A549 (cell line): ENCODE measurements at regions not wholly inside any gene's neighbourhood (a gene's known extent, or its start where the extent isn't known, plus 50 kb on each side); places are given as distances from the start of the nearest gene placed in this dataset.

Source experiments
- ATAC-seq, 2 experiments: fragments of 200-7000 bp in 1 of 2; fragments of >200 bp in 1 of 2; cut with Nextera tagmentation in 1 of 2; cut with Tn5 transposase in 1 of 2; 3 replicates each; pipeline versions ENCODE4 v1.8.0 to v1.9.1; 2018 to 2020; ENCODE audit warnings: mild to moderate bottlenecking in 1 of 2, moderate library complexity in 1 of 2
- CTCF ChIA-PET: fragments of 300-600 bp; sonication (Branson Sonifier 250); formaldehyde crosslinking; extraction: SDS; loops from one replicate; lab custom pipeline; 2021; ENCODE audit warnings: antibody characterized with exemption, inconsistent platforms; lab: Yijun Ruan, JAX
- POLR2A ChIA-PET: fragments of 350-600 bp; formaldehyde crosslinking; extraction: SDS; loops from one replicate; lab custom pipeline; 2021; ENCODE audit warnings: antibody characterized with exemption, inconsistent platforms; lab: Yijun Ruan, JAX
- DNase-seq, 2 experiments: peaks; one replicate each; pipeline versions ENCODE4 v3.0.0 to v3.0.0-alpha.2; 2011 to 2016; ENCODE audit warnings: low read depth in 1 of 2, low spot score in 1 of 2
- FAIRE-seq: peaks from 2 replicates; lab custom pipeline; 2011; peaks lifted over from hg19 to GRCh38; lab: Jason Lieb, UNC
- H3K27ac ChIP-seq, 2 experiments: fragments of >200 bp; sonication (Bioruptor Twin); formaldehyde crosslinking; 3 replicates each; pipeline ENCODE4 v1.5.1; 2016 to 2017
- H3K4me1 ChIP-seq: fragments of >200 bp; sonication (Bioruptor Twin); formaldehyde crosslinking; 3 replicates; pipeline ENCODE4 v1.6.1; 2016
- H3K4me2 ChIP-seq: fragments of >200 bp; sonication (Bioruptor Twin); formaldehyde crosslinking; 3 replicates; pipeline ENCODE4 v1.6.1; 2016
- H3K4me3 ChIP-seq: fragments of >200 bp; sonication (Bioruptor Twin); formaldehyde crosslinking; 3 replicates; pipeline ENCODE4 v1.5.1; 2016
- H3K9me3 ChIP-seq: fragments of >200 bp; sonication (Bioruptor Twin); formaldehyde crosslinking; 3 replicates; pipeline ENCODE4 v1.6.1; 2016
- BHLHE40 ChIP-seq: IDR thresholded peaks from 2 replicates; pipeline ENCODE4 v1.6.1; 2012; ENCODE audit warnings: low read depth, low read length, inconsistent platforms
- CHD4 ChIP-seq: fragments of 200-600 bp; sonication (generic); IDR thresholded peaks from 2 replicates; pipeline ENCODE4 v1.6.1; 2016; ENCODE audit warnings: antibody characterized with exemption, mild to moderate bottlenecking, borderline replicate concordance
- CTCF ChIP-seq: fragments of >200 bp; sonication (Bioruptor Twin); formaldehyde crosslinking; IDR thresholded peaks from 3 replicates; pipeline ENCODE4 v1.5.1; 2016
- EHF ChIP-seq: fragments of 250-450 bp; sonication (Bioruptor Pico); IDR thresholded peaks from 2 replicates; pipeline ENCODE4 v1.5.0; 2020; ENCODE audit warnings: mild to moderate bottlenecking
- FOSB ChIP-seq: fragments of 250-450 bp; sonication (Bioruptor Pico); IDR thresholded peaks from 2 replicates; pipeline ENCODE4 v1.5.0; 2020; ENCODE audit warnings: mild to moderate bottlenecking, moderate library complexity
- FOSL2 ChIP-seq, 2 experiments: fragments of 450-650 bp in 1 of 2; fragments of >200 bp in 1 of 2; sonication (Bioruptor Twin) in 1 of 2; formaldehyde crosslinking; IDR thresholded peaks; 2 replicates each; pipeline versions ENCODE4 v1.5.0 to v1.6.1; 2016 to 2020; ENCODE audit warnings: mild to moderate bottlenecking in 1 of 2, moderate library complexity in 1 of 2
- HDAC2 ChIP-seq: fragments of 200-600 bp; sonication (generic); IDR thresholded peaks from 2 replicates; pipeline ENCODE4 v1.6.1; 2016
- HMGXB4 ChIP-seq: fragments of 250-450 bp; sonication (Bioruptor Pico); IDR thresholded peaks from 2 replicates; pipeline ENCODE4 v1.5.0; 2021; ENCODE audit warnings: mild to moderate bottlenecking, moderate library complexity, borderline replicate concordance
- HOXA7 ChIP-seq: fragments of 250-450 bp; sonication (Bioruptor Pico); IDR thresholded peaks from 2 replicates; pipeline ENCODE4 v1.5.0; 2020; ENCODE audit warnings: mild to moderate bottlenecking, moderate library complexity
- KDM1A ChIP-seq: fragments of 200-600 bp; sonication (generic); IDR thresholded peaks from 2 replicates; pipeline ENCODE4 v1.6.1; 2016; ENCODE audit warnings: low read depth, mild to moderate bottlenecking
- MAZ ChIP-seq: fragments of 150-350 bp; IDR thresholded peaks from 2 replicates; pipeline ENCODE4 v1.6.1; 2014; ENCODE audit warnings: antibody characterized with exemption, low read depth, low read length, borderline replicate concordance
- NPAS2 ChIP-seq: fragments of 250-450 bp; sonication (Bioruptor Pico); IDR thresholded peaks from 2 replicates; pipeline ENCODE4 v1.8.0; 2022; ENCODE audit warnings: mild to moderate bottlenecking, moderate library complexity, borderline replicate concordance
- POLR2A ChIP-seq: IDR thresholded peaks from 2 replicates; pipeline ENCODE4 v1.6.1; 2012; ENCODE audit warnings: mild to moderate bottlenecking, low read length
- POLR2AphosphoS2 ChIP-seq: conservative IDR thresholded peaks from 2 replicates; pipeline ENCODE4 v1.6.1; 2012; ENCODE audit warnings: low read length, improper control_type of control experiment, inconsistent platforms
- RARB ChIP-seq: fragments of 250-450 bp; sonication (Bioruptor Pico); IDR thresholded peaks from 2 replicates; pipeline ENCODE4 v1.8.0; 2021; ENCODE audit warnings: mild to moderate bottlenecking, moderate library complexity
- RNF2 ChIP-seq: fragments of 200-600 bp; sonication (generic); IDR thresholded peaks from 2 replicates; pipeline ENCODE4 v1.6.1; 2016; ENCODE audit warnings: low read depth, mild to moderate bottlenecking, antibody characterized with exemption, moderate library complexity, borderline replicate concordance
- ZFP36 ChIP-seq: fragments of 450-650 bp; IDR thresholded peaks from 2 replicates; pipeline ENCODE4 v1.6.1; 2014; ENCODE audit warnings: borderline replicate concordance; ENCODE audit not compliant: partially characterized antibody
- ZSCAN20 ChIP-seq: fragments of 250-450 bp; sonication (Bioruptor Pico); IDR thresholded peaks from 2 replicates; pipeline ENCODE4 v1.8.0; 2022; ENCODE audit warnings: mild to moderate bottlenecking, moderate library complexity
- WGBS: methylation state at CpG from one replicate; pipeline ENCODE4 v1.1.6; 2017; ENCODE audit errors: missing lambda C conversion rate; 5-methylcytosine and 5-hydroxymethylcytosine counted together
- TF ChIP-seq, protein P1 (sequence below): fragments of 200-600 bp; sonication (generic); IDR thresholded peaks from 2 replicates; pipeline ENCODE4 v1.6.1; 2016; ENCODE audit warnings: antibody characterized with exemption, mild to moderate bottlenecking, moderate library complexity

- ATAC-seq (no peak), FAIRE-seq (no peak), DNase-seq (no peak)
- Histone ChIP-seq H3K4me2 (no peak overlapping the region), H3K4me1 (no peaks in the 10 kb centered on the region), H3K27ac (no peak overlapping the region), H3K9me3 (no peaks in the 10 kb centered on the region), H3K4me3 (no peak overlapping the region)
- POLR2A ChIA-PET: no interaction called here
- WGBS: 42% methylated on average over 7 of the region's 7 CpGs
- CTCF ChIA-PET: no interaction called here
- no peak for TF ChIP-seq MAZ
- TF ChIP-seq ZFP36: no peak
- TF ChIP-seq HMGXB4 (CRISPR knock-in tag): no peak
- TF ChIP-seq NPAS2: no peak
- TF ChIP-seq CHD4: no peak
- TF ChIP-seq KDM1A: no peak
- no peak for TF ChIP-seq HDAC2
- TF ChIP-seq CTCF: no peak
- TF ChIP-seq FOSL2 (IDR thresholded peaks at IDR 0.05): no peak
- no peak for TF ChIP-seq FOSL2 (CRISPR knock-in tag; IDR thresholded peaks at IDR 0.05)
Observed at GRCh38 chr2:65700720-65701119, 268.3 kb upstream of the SPRED2 start.

DNA sequence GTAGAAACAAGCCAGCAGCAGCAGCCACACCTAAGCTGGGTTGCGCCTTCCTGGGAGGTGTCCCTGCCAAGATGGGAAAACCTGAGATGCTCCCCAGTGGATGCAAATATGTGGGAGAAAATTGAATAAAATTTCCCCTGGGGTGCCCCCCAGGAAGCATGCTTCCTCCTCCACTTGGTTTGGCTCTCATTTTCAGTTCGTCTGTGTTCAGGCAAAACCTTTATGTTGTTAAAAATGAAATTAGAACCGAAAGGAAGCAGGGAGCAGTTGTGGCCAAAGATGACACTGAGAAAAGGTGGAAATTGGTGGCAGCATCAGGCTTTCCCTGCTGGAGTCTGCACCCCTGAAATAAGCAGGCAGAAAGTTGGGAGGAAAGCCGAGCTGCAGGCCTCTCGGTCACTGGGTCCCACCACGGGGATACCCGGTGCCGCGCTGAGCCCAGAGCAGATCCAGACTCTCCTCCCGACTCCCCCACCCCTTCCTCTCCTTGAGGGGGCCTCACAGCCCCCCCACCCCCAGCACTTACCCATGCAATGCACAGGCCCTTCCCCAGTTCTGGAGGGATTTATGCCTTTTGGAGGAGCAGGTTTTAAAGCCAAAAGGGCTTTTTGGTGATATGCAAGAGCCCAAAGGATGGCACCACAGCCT, 267.7 kb upstream of the SPRED2 start:
- H3K27ac ChIP-seq: no peak overlapping the region
- POLR2A ChIA-PET: no interaction called here
- no peaks in the 10 kb centered on the region for H3K4me1 ChIP-seq
- FAIRE-seq (no peak), ATAC-seq (no peak), DNase-seq (no peak)
- CTCF ChIA-PET: interaction anchor here (0.9 to 1.2 kb wide), 3 partner anchors 11 to 60 kb away, joined by 3 to 5 read pairs (median 3); no protein-coding TSS in a partner anchor
- no peak overlapping the region for H3K4me3 ChIP-seq
- H3K9me3 ChIP-seq: no peaks in the 10 kb centered on the region
- TF ChIP-seq POLR2A (no peak), HMGXB4 (CRISPR knock-in tag) (no peak), CHD4 (no peak), RARB (CRISPR knock-in tag) (no peak), FOSB (CRISPR knock-in tag) (no peak), BHLHE40 (no peak), RNF2 (no peak), HOXA7 (CRISPR knock-in tag) (no peak), POLR2AphosphoS2 (no peak)
- no peak overlapping the region for H3K4me2 ChIP-seq
- WGBS: 47% methylated on average over 10 of the region's 10 CpGs

DNA sequence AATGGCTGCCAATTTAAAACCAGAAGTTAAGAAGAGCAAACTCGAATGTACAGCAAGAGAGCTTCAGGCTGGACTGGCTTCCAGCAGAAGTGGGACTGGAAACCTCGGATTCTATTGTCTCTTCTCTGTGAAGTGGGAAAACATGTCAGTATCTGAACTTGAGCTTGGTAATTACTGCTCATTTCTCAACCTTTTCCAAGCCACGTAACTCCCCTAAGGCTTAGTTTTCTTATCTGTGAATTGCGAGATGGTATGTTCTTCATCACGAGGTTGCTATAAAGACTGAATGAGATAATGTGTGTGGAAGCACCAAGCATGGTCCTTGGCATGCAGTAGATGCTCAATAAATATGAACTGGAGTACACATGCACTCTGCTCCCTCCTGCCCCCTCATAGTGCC, 259.4 kb upstream of the SPRED2 start:
- POLR2A ChIA-PET: no interaction called here

More for the DNA sequence above, 259.4 kb upstream of the SPRED2 start:
- H3K9me3 ChIP-seq: no peaks in the 10 kb centered on the region
- TF ChIP-seq EHF (no peak), ZSCAN20 (CRISPR knock-in tag) (no peak), MAZ (no peak), FOSB (CRISPR knock-in tag) (no peak)
- TF ChIP-seq, protein P1, sequence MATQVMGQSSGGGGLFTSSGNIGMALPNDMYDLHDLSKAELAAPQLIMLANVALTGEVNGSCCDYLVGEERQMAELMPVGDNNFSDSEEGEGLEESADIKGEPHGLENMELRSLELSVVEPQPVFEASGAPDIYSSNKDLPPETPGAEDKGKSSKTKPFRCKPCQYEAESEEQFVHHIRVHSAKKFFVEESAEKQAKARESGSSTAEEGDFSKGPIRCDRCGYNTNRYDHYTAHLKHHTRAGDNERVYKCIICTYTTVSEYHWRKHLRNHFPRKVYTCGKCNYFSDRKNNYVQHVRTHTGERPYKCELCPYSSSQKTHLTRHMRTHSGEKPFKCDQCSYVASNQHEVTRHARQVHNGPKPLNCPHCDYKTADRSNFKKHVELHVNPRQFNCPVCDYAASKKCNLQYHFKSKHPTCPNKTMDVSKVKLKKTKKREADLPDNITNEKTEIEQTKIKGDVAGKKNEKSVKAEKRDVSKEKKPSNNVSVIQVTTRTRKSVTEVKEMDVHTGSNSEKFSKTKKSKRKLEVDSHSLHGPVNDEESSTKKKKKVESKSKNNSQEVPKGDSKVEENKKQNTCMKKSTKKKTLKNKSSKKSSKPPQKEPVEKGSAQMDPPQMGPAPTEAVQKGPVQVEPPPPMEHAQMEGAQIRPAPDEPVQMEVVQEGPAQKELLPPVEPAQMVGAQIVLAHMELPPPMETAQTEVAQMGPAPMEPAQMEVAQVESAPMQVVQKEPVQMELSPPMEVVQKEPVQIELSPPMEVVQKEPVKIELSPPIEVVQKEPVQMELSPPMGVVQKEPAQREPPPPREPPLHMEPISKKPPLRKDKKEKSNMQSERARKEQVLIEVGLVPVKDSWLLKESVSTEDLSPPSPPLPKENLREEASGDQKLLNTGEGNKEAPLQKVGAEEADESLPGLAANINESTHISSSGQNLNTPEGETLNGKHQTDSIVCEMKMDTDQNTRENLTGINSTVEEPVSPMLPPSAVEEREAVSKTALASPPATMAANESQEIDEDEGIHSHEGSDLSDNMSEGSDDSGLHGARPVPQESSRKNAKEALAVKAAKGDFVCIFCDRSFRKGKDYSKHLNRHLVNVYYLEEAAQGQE: no peak
- H3K4me2 ChIP-seq: no peak overlapping the region
- H3K4me3 ChIP-seq: no peak overlapping the region
- no peak for ATAC-seq
- no peak for FAIRE-seq
- no peak for DNase-seq
- WGBS: 5% methylated on average over 5 of the region's 5 CpGs
- CTCF ChIA-PET: no interaction called here
- no peaks in the 10 kb centered on the region for H3K4me1 ChIP-seq
- no peak overlapping the region for H3K27ac ChIP-seq
